ENCODE measurements at regions not wholly inside any gene's neighbourhood (a gene's known extent, or its start where the extent isn't known, plus 50 kb on each side); places are given as distances from the start of the nearest gene placed in this dataset.

DNA sequence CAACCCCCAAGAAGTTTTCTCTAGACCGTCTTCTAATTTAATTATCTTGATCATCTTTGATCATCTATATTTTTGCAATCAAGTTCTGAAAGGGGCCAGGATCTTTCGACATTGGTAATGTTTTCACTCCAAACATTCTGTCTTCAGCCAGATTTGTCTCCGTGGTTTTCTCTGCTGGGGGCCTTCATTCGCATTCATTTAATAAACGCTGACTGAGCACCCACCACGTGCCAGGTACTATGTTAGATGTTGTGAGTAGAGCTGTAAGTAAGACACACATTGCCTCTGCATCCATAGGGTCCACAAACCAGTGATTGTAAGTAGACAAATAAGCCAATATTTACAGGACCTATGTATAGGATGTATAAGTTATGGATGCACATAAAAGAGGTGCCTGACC is 134.5 kb upstream of the MROH9 start:
- no peak overlapping the region for H3K27ac ChIP-seq (ENCODE audit: low read depth, low read length)
- DNase-seq (ENCODE audit: low read depth, low spot score), result no peak
- TF ChIP-seq, protein P1, sequence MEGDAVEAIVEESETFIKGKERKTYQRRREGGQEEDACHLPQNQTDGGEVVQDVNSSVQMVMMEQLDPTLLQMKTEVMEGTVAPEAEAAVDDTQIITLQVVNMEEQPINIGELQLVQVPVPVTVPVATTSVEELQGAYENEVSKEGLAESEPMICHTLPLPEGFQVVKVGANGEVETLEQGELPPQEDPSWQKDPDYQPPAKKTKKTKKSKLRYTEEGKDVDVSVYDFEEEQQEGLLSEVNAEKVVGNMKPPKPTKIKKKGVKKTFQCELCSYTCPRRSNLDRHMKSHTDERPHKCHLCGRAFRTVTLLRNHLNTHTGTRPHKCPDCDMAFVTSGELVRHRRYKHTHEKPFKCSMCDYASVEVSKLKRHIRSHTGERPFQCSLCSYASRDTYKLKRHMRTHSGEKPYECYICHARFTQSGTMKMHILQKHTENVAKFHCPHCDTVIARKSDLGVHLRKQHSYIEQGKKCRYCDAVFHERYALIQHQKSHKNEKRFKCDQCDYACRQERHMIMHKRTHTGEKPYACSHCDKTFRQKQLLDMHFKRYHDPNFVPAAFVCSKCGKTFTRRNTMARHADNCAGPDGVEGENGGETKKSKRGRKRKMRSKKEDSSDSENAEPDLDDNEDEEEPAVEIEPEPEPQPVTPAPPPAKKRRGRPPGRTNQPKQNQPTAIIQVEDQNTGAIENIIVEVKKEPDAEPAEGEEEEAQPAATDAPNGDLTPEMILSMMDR (IDR thresholded peaks at IDR 0.05; ENCODE audit: low read depth, low read length), result no peak
- H3K9me3 ChIP-seq (ENCODE audit: control insufficient read depth, insufficient read depth, low read length), result no peaks in the 10 kb centered on the region
- ChIA-PET CTCF (no interaction called here), POLR2A (no interaction called here)
- no peak overlapping the region for H3K4me3 ChIP-seq (ENCODE audit: low read depth, low read length)
- H3K27me3 ChIP-seq (ENCODE audit: control insufficient read depth, insufficient read depth, low read length), result no peaks in the 10 kb centered on the region

DNA sequence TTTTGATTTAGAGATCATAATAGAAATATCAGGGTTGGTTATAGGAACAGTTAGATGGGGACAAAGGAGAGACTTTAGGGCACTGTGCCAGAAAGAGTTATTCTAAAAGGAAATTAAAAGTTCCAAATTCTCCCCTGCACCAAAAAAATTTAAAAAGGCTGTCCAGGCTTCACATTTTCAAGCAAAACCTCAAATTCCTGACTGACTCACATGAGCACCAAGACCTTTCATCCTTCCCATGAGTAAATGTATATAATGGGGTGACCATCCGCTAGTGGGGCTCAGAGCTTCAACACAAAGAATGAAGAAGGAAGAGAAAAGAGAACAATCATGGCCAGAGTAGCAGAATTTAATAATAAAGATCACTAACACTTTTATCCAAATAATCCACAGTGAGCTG is 131.6 kb upstream of the MROH9 start:
- TF ChIP-seq, protein P1 (IDR thresholded peaks at IDR 0.05; ENCODE audit: low read depth, low read length), result no peak
- ChIA-PET POLR2A (no interaction called here), CTCF (no interaction called here)
- Histone ChIP-seq H3K27ac (ENCODE audit: low read depth, low read length) (no peak overlapping the region), H3K27me3 (ENCODE audit: control insufficient read depth, insufficient read depth, low read length) (no peaks in the 10 kb centered on the region), H3K9me3 (ENCODE audit: control insufficient read depth, insufficient read depth, low read length) (no peaks in the 10 kb centered on the region), H3K4me3 (ENCODE audit: low read depth, low read length) (no peak overlapping the region)
- DNase-seq (ENCODE audit: low read depth, low spot score), result no peak

DNA sequence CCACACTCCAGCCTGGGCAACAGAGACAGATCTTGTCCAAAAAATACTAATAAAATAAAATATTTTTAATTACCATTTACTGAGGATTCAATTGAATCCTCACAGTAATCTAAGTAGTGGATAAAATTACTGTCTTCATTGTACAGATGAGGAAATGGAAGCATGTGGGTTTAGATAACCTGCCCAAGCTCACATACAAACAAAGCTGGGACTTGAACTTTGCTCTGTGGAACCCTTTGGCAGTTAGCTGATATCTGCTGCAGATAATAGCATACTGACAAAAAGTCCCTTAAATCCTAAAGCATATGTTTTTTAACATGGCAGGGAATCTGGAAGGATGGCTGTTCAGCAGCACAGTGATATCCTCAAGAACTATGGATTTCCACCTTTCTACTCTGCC is 130.9 kb upstream of the MROH9 start:
- TF ChIP-seq, protein P1 (IDR thresholded peaks at IDR 0.05; ENCODE audit: low read depth, low read length), result no peak
- no peak for DNase-seq (ENCODE audit: low read depth, low spot score)
- H3K9me3 ChIP-seq (ENCODE audit: control insufficient read depth, insufficient read depth, low read length), result no peaks in the 10 kb centered on the region
- H3K4me3 ChIP-seq (ENCODE audit: low read depth, low read length), result no peak overlapping the region
- ChIA-PET CTCF (no interaction called here), POLR2A (no interaction called here)
- no peak overlapping the region for H3K27ac ChIP-seq (ENCODE audit: low read depth, low read length)
- H3K27me3 ChIP-seq (ENCODE audit: control insufficient read depth, insufficient read depth, low read length), result no peaks in the 10 kb centered on the region

DNA sequence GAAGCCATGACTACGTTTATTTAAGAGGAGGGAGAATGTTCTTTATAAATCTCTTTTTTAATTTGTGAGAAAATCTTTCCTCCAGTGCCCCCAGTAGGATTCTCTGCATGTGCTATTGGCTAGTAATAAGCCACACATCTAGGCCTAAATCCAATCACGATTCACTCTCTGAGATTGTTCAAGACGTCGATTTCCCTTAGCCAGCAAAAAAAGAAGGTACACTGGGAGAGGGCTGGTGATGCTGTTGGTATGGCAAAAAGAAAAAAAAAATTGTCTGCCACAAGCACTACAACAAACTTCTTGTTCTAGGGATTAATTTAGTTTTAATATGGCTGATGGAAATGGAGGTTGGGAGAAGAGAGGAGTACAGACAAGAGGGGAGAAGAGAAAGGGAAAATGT is 130.5 kb upstream of the MROH9 start:
- ChIA-PET POLR2A (no interaction called here), CTCF (no interaction called here)
- no peak overlapping the region for H3K4me3 ChIP-seq (ENCODE audit: low read depth, low read length)
- TF ChIP-seq, protein P1 (IDR thresholded peaks at IDR 0.05; ENCODE audit: low read depth, low read length), result no peak
- no peak overlapping the region for H3K27ac ChIP-seq (ENCODE audit: low read depth, low read length)
- no peak for DNase-seq (ENCODE audit: low read depth, low spot score)
- no peaks in the 10 kb centered on the region for H3K27me3 ChIP-seq (ENCODE audit: control insufficient read depth, insufficient read depth, low read length)
- no peaks in the 10 kb centered on the region for H3K9me3 ChIP-seq (ENCODE audit: control insufficient read depth, insufficient read depth, low read length)

DNA sequence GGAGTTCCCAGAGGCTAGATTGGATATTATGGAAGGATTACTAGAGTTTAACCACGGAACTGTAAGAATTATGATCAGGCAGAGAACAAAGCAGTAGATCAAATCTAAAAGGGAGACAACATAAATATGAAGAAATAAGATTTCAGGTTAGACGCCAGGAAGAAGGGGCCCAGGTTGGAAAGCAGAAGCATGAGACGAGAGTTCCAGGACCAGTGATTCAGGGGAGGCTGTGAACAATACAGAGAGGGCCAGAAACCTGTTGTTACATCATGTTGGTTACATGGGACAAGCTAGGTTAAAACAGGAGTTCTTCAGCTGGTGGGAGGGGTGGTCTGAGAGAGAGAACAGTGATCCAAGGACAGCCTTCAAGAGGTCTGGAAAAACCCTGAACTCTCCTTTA is 128.4 kb upstream of the MROH9 start:
- Histone ChIP-seq H3K9me3 (ENCODE audit: control insufficient read depth, insufficient read depth, low read length) (no peaks in the 10 kb centered on the region), H3K4me3 (ENCODE audit: low read depth, low read length) (no peak overlapping the region), H3K27me3 (ENCODE audit: control insufficient read depth, insufficient read depth, low read length) (no peaks in the 10 kb centered on the region), H3K27ac (ENCODE audit: low read depth, low read length) (no peak overlapping the region)
- no peak for DNase-seq (ENCODE audit: low read depth, low spot score)
- TF ChIP-seq, protein P1 (IDR thresholded peaks at IDR 0.05; ENCODE audit: low read depth, low read length), result no peak
- CTCF ChIA-PET, result interaction anchor here (1.1 kb wide), 2 partner anchors 74 to 160 kb away, joined by 3 to 4 read pairs; no protein-coding TSS in a partner anchor
- POLR2A ChIA-PET, result interaction anchor here (1.1 kb wide), 1 partner anchor 17 kb away, joined by 3 read pairs; no protein-coding TSS in a partner anchor

All from AG04450 (cell line).